H1 (cell line): ENCODE measurements at regions not wholly inside any gene's neighbourhood (a gene's known extent, or its start where the extent isn't known, plus 50 kb on each side); places are given as distances from the start of the nearest gene placed in this dataset.

ENCODE experiments used
- CTCF ChIA-PET: fragments of 300-600 bp; sonication (Branson Sonifier 250); formaldehyde crosslinking; loops from one replicate; lab custom pipeline; 2021; ENCODE audit not compliant: partially characterized antibody; lab: Charles Lee
- POLR2A ChIA-PET: fragments of 300-600 bp; sonication (Branson Sonifier 250); formaldehyde crosslinking; loops from one replicate; lab custom pipeline; 2021; ENCODE audit warnings: inconsistent platforms; ENCODE audit not compliant: partially characterized antibody; lab: Charles Lee
- DNase-seq, 2 experiments: peaks; one replicate each; pipeline versions ENCODE4 v3.0.0 to v3.0.0-alpha.2; 2010 to 2022; ENCODE audit warnings: low spot score in 2 of 2, low read depth in 1 of 2, mixed read lengths in 1 of 2
- FAIRE-seq: peaks from 2 replicates; lab custom pipeline; 2011; peaks lifted over from hg19 to GRCh38; lab: Jason Lieb, UNC
- H2AFZ ChIP-seq: 2 replicates; pipeline ENCODE4 v1.8.1; 2012; ENCODE audit warnings: low read length, inconsistent platforms
- H2AK5ac ChIP-seq: 2 replicates; pipeline ENCODE4 v1.6.1; 2013; ENCODE audit warnings: low read depth, low read length
- H2BK120ac ChIP-seq: replicated peaks from 2 replicates; pipeline ENCODE3; 2013; ENCODE audit warnings: low read depth, low read length, inconsistent platforms
- H2BK12ac ChIP-seq: 2 replicates; pipeline ENCODE4 v1.6.1; 2013; ENCODE audit warnings: low read depth, low read length
- H2BK15ac ChIP-seq: 2 replicates; pipeline ENCODE4 v1.6.1; 2013; ENCODE audit warnings: low read length
- H2BK20ac ChIP-seq: 2 replicates; pipeline ENCODE4 v1.6.1; 2013; ENCODE audit warnings: low read length
- H2BK5ac ChIP-seq: 2 replicates; pipeline ENCODE4 v1.6.1; 2013; ENCODE audit warnings: low read depth, low read length
- H3K14ac ChIP-seq: 2 replicates; pipeline ENCODE4 v1.6.1; 2013; ENCODE audit warnings: inconsistent platforms; ENCODE audit not compliant: insufficient read length
- H3K18ac ChIP-seq: 2 replicates; pipeline ENCODE4 v1.6.1; 2013; ENCODE audit warnings: low read length; ENCODE audit errors: extremely low read depth
- H3K23ac ChIP-seq: 2 replicates; pipeline ENCODE4 v1.6.1; 2013; ENCODE audit warnings: inconsistent platforms; ENCODE audit not compliant: insufficient read length
- H3K23me2 ChIP-seq: 2 replicates; pipeline ENCODE4 v1.6.1; 2013; ENCODE audit warnings: low read depth, low read length
- H3K27ac ChIP-seq: 2 replicates; pipeline ENCODE4 v1.6.1; 2011; ENCODE audit warnings: low read depth, low read length, inconsistent platforms
- H3K27me3 ChIP-seq, 4 experiments: replicated peaks in 1 of 4; 1 replicate in 1 of 4; 2 replicates in 3 of 4; pipeline versions ENCODE4 v1.6.1 to v1.8.1; 2011 to 2013; ENCODE audit warnings: low read length in 3 of 4, mild to moderate bottlenecking in 3 of 4, inconsistent platforms in 2 of 4, mixed read lengths in 2 of 4, moderate library complexity in 1 of 4; ENCODE audit not compliant: control insufficient read depth in 3 of 4, insufficient read depth in 3 of 4; ENCODE audit errors: extremely low read depth in 1 of 4
- H3K36me3 ChIP-seq, 4 experiments: 2 replicates each; pipeline versions ENCODE4 v1.6.1 to v1.8.1; 2011 to 2013; ENCODE audit warnings: mild to moderate bottlenecking in 4 of 4, low read length in 3 of 4, moderate library complexity in 2 of 4, control low read depth in 1 of 4, inconsistent platforms in 1 of 4; ENCODE audit not compliant: insufficient read depth in 4 of 4, control insufficient read depth in 2 of 4
- H3K4ac ChIP-seq: replicated peaks from 2 replicates; pipeline ENCODE3; 2013; ENCODE audit warnings: low read length, low read depth, mixed read lengths, inconsistent platforms; ENCODE audit not compliant: insufficient read length
- H3K4me1 ChIP-seq, 4 experiments: replicated peaks in 1 of 4; 1 replicate in 1 of 4; 2 replicates in 3 of 4; pipeline versions ENCODE4 v1.6.1 to v1.8.1; 2011 to 2013; ENCODE audit warnings: low read length in 3 of 4, inconsistent platforms in 2 of 4, mixed read lengths in 1 of 4; ENCODE audit not compliant: insufficient read depth in 4 of 4, control insufficient read depth in 3 of 4
- H3K4me2 ChIP-seq, 2 experiments: 2 replicates each; pipeline versions ENCODE4 v1.6.1 to v1.8.1; 2011 to 2013; ENCODE audit warnings: low read depth in 2 of 2, low read length in 2 of 2, control low read depth in 1 of 2, inconsistent platforms in 1 of 2, mild to moderate bottlenecking in 1 of 2; ENCODE audit not compliant: insufficient read depth in 1 of 2
- H3K4me3 ChIP-seq, 4 experiments: fragments of 200-600, 300-600 bp in 1 of 4; sonication (generic), shearing (Covaris generic), sonication (Bioruptor Twin) in 1 of 4; 2 replicates each; pipeline versions ENCODE4 v1.5.1 to v1.8.1; 2011 to 2016; ENCODE audit warnings: low read length in 4 of 4, low read depth in 3 of 4, control low read depth in 2 of 4, inconsistent platforms in 2 of 4, mild to moderate bottlenecking in 2 of 4, mixed read lengths in 1 of 4, moderate library complexity in 1 of 4; ENCODE audit not compliant: insufficient read depth in 2 of 4; ENCODE audit errors: extremely low read depth in 1 of 4
- H3K56ac ChIP-seq: replicated peaks from 2 replicates; pipeline ENCODE3; 2013; ENCODE audit warnings: low read depth, mild to moderate bottlenecking, mixed read lengths, low read length, inconsistent platforms; ENCODE audit not compliant: insufficient read length
- H3K79me1 ChIP-seq: 2 replicates; pipeline ENCODE4 v1.6.1; 2013; ENCODE audit warnings: low read depth, low read length, control low read depth
- H3K79me2 ChIP-seq, 2 experiments: 2 replicates each; pipeline versions ENCODE4 v1.6.1 to v1.8.1; 2012 to 2013; ENCODE audit warnings: low read length in 2 of 2, mild to moderate bottlenecking in 2 of 2, inconsistent platforms in 1 of 2; ENCODE audit not compliant: insufficient read depth in 2 of 2, control insufficient read depth in 1 of 2
- H3K9ac ChIP-seq, 4 experiments: replicated peaks in 1 of 4; 1 replicate in 1 of 4; 2 replicates in 3 of 4; pipeline versions ENCODE4 v1.6.1 to v1.8.1; 2011 to 2013; ENCODE audit warnings: low read depth in 3 of 4, low read length in 3 of 4, control low read depth in 2 of 4, mild to moderate bottlenecking in 2 of 4, moderate library complexity in 2 of 4, inconsistent platforms in 1 of 4; ENCODE audit errors: extremely low read depth in 1 of 4
- H3K9me3 ChIP-seq, 2 experiments: 2 replicates each; pipeline versions ENCODE4 v1.6.1 to v1.8.1; 2012 to 2013; ENCODE audit warnings: mild to moderate bottlenecking in 2 of 2, moderate library complexity in 2 of 2, control low read depth in 1 of 2, inconsistent platforms in 1 of 2, low read depth in 1 of 2, low read length in 1 of 2, mixed read lengths in 1 of 2; ENCODE audit not compliant: insufficient read depth in 2 of 2
- H4K20me1 ChIP-seq, 2 experiments: replicated peaks in 1 of 2; 2 replicates each; pipeline versions ENCODE3 to v1.8.1; 2011 to 2013; ENCODE audit warnings: inconsistent platforms in 2 of 2, low read length in 2 of 2, mild to moderate bottlenecking in 1 of 2; ENCODE audit not compliant: insufficient read depth in 2 of 2, control insufficient read depth in 1 of 2
- H4K5ac ChIP-seq: 2 replicates; pipeline ENCODE4 v1.6.1; 2013; ENCODE audit warnings: low read length, low read depth, mixed read lengths, inconsistent platforms; ENCODE audit not compliant: insufficient read length
- H4K8ac ChIP-seq: 2 replicates; pipeline ENCODE4 v1.8.0; 2013; ENCODE audit warnings: mild to moderate bottlenecking, moderate library complexity, low read length, inconsistent platforms; ENCODE audit not compliant: insufficient read depth; ENCODE audit errors: extremely low read depth
- H4K91ac ChIP-seq: replicated peaks from 2 replicates; pipeline ENCODE3; 2013; ENCODE audit warnings: low read length, mixed read lengths, inconsistent platforms; ENCODE audit not compliant: insufficient read length
- ASH2L ChIP-seq: fragments of 200-600, 300-600 bp; sonication (generic); IDR thresholded peaks from one replicate; pipeline ENCODE4 v1.7.1; 2017; ENCODE audit warnings: low read length
- BCL11A ChIP-seq, 2 experiments: IDR thresholded peaks; one replicate each; pipeline ENCODE4 v1.6.1; 2011; ENCODE audit warnings: low read depth in 2 of 2, low read length in 2 of 2, mild to moderate bottlenecking in 2 of 2
- BRCA1 ChIP-seq: IDR thresholded peaks from 2 replicates; pipeline ENCODE4 v1.6.1; 2012; ENCODE audit warnings: low read depth, low read length, improper control_type of control experiment
- E2F6 ChIP-seq: IDR thresholded peaks from 2 replicates; pipeline ENCODE4 v1.6.1; 2012; ENCODE audit warnings: inconsistent platforms
- EP300 ChIP-seq, 2 experiments: IDR thresholded peaks; 1 replicate in 1 of 2; 2 replicates in 1 of 2; pipeline ENCODE4 v1.6.1; 2011 to 2012; ENCODE audit warnings: low read depth in 2 of 2, low read length in 2 of 2, mild to moderate bottlenecking in 2 of 2, borderline replicate concordance in 1 of 2, inconsistent platforms in 1 of 2, moderate library complexity in 1 of 2
- HDAC2 ChIP-seq, 2 experiments: fragments of 300-600 bp in 1 of 2; sonication (generic) in 1 of 2; IDR thresholded peaks; 2 replicates each; pipeline ENCODE4 v1.6.1; 2011 to 2012; ENCODE audit warnings: low read depth in 2 of 2, low read length in 2 of 2, mild to moderate bottlenecking in 2 of 2, moderate library complexity in 2 of 2, borderline replicate concordance in 1 of 2, inconsistent platforms in 1 of 2
- RNF2 ChIP-seq: fragments of 200-900, 300-1000 bp; sonication (generic); IDR thresholded peaks from 2 replicates; pipeline ENCODE4 v1.7.1; 2016; ENCODE audit warnings: borderline replicate concordance, low read depth, mild to moderate bottlenecking, antibody characterized with exemption, low read length; ENCODE audit not compliant: poor library complexity, severe bottlenecking; ENCODE audit errors: missing control alignments
- SP1 ChIP-seq: IDR thresholded peaks from 2 replicates; pipeline ENCODE4 v1.6.1; 2011; ENCODE audit warnings: low read depth, low read length
- SRF ChIP-seq: IDR thresholded peaks from 2 replicates; pipeline ENCODE4 v1.6.1; 2011; ENCODE audit warnings: mild to moderate bottlenecking, low read depth, low read length, moderate library complexity
- YY1 ChIP-seq: IDR thresholded peaks from 2 replicates; pipeline ENCODE4 v1.6.1; 2011; ENCODE audit warnings: low read depth, mild to moderate bottlenecking, low read length
- WGBS, 2 experiments: shearing (Covaris generic) in 1 of 2; methylation state at CpG; one replicate each; pipeline versions ENCODE4 v1.1.6 to v1.1.7; 2013 to 2015; ENCODE audit warnings: low lambda C conversion rate in 2 of 2, mixed read lengths in 2 of 2, inconsistent platforms in 1 of 2, low coverage in 1 of 2, missing lambda C conversion rate in 1 of 2; ENCODE audit not compliant: insufficient replicate concordance in 2 of 2, insufficient coverage in 1 of 2, insufficient read length in 1 of 2; ENCODE audit errors: extremely low coverage in 1 of 2, missing lambda C conversion rate in 1 of 2; 5-methylcytosine and 5-hydroxymethylcytosine counted together

- no peak overlapping the region for H2BK15ac ChIP-seq
- H2AFZ ChIP-seq, result no peak overlapping the region
- H3K27me3 ChIP-seq, result no peaks in the 10 kb centered on the region
- peaks cover 7 to 8% of the 10 kb centered on the region in 2 experiments for H3K9me3 ChIP-seq
- H3K23me2 ChIP-seq, result no peaks in the 10 kb centered on the region
- H3K56ac ChIP-seq, result no peak overlapping the region
- H2AK5ac ChIP-seq, result no peak overlapping the region
- FAIRE-seq, result no peak
- H3K27ac ChIP-seq, result no peak overlapping the region
- H2BK120ac ChIP-seq, result no peak overlapping the region
- H2BK5ac ChIP-seq, result no peak overlapping the region
- no peak overlapping the region for H2BK12ac ChIP-seq
- H4K5ac ChIP-seq, result no peak overlapping the region
- WGBS, 2 experiments, result 93% methylated on average over 2 of the region's 2 CpGs; no CpG with 5 or more reads in 1 of the 2 experiments
- POLR2A ChIA-PET, result no interaction called here
- no peak overlapping the region for H2BK20ac ChIP-seq
- H3K4me2 ChIP-seq, result no peak overlapping the region
- no peak overlapping the region for H3K23ac ChIP-seq
- H3K4me3 ChIP-seq, result no peak overlapping the region
- no peaks in the 10 kb centered on the region for H3K36me3 ChIP-seq
- peak in 1 of 2 experiments; percentile 33 for DNase-seq
- H4K20me1 ChIP-seq, result no peaks in the 10 kb centered on the region
- H3K14ac ChIP-seq, result no peak overlapping the region
- no peak overlapping the region for H3K18ac ChIP-seq
- H3K79me2 ChIP-seq, result no peaks in the 10 kb centered on the region
- H3K79me1 ChIP-seq, result no peaks in the 10 kb centered on the region
- no peaks in the 10 kb centered on the region for H3K4me1 ChIP-seq
- H3K9ac ChIP-seq, result no peak overlapping the region
- no peak overlapping the region for H4K8ac ChIP-seq
- no peak for TF ChIP-seq E2F6
- no peak for TF ChIP-seq SP1
- TF ChIP-seq HDAC2 (IDR thresholded peaks at IDR 0.05; ENCODE audit: borderline replicate concordance in 1 of 2, low read depth in 2 of 2, low read length in 2 of 2), result no peak
- TF ChIP-seq BRCA1, result no peak
- TF ChIP-seq BCL11A (IDR thresholded peaks at IDR 0.05; ENCODE audit: low read depth in 2 of 2, low read length in 2 of 2), result no peak
- TF ChIP-seq YY1, result no peak
- no peak for TF ChIP-seq RNF2
- no peak for TF ChIP-seq ASH2L
- TF ChIP-seq SRF, result no peak
- TF ChIP-seq EP300 (IDR thresholded peaks at IDR 0.05; ENCODE audit: borderline replicate concordance in 1 of 2, low read depth in 2 of 2, low read length in 2 of 2), result no peak
- TF ChIP-seq, all 59 proteins: peak for 0
- no peak overlapping the region for H3K4ac ChIP-seq
- CTCF ChIA-PET, result interaction anchor here (0.7 to 2.7 kb wide), 6 partner anchors 13 to 683 kb away, joined by 3 to 18 read pairs (median 3); no protein-coding TSS in a partner anchor
- H4K91ac ChIP-seq, result no peak overlapping the region
Measured at GRCh38 chr1:29409616-29410015, 173.3 kb downstream of the PTPRU start.
